ENCODE measurements at regions not wholly inside any gene's neighbourhood (a gene's known extent, or its start where the extent isn't known, plus 50 kb on each side); places are given as distances from the start of the nearest gene placed in this dataset.

- Histone ChIP-seq H3K4me1 (ENCODE audit: control insufficient read depth in 1 of 2, insufficient read depth in 2 of 2, low read depth in 1 of 2, low read length in 1 of 2) (peaks cover 0 to 7% of the 10 kb centered on the region in 2 experiments; a peak in 1 of 4 replicates), H3K27me3 (ENCODE audit: insufficient read depth) (no peaks in the 10 kb centered on the region), H3K4me3 (ENCODE audit: low read depth in 2 of 2, low read length in 1 of 2) (no peak overlapping the region), H3K79me2 (ENCODE audit: insufficient read depth) (no peaks in the 10 kb centered on the region), H3K4me2 (no peak overlapping the region), H3K9ac (no peak overlapping the region), H3K27ac (ENCODE audit: low read depth in 2 of 2, low read length in 1 of 2) (no peak overlapping the region), H3K36me3 (replicated peaks in 1 of 2; ENCODE audit: control insufficient read depth in 1 of 2, insufficient read depth in 2 of 2, low read length in 1 of 2) (no peaks in the 10 kb centered on the region), H3F3A (replicated peaks; ENCODE audit: insufficient read depth) (no peaks in the 10 kb centered on the region), H3K9me3 (no peaks in the 10 kb centered on the region), H4K20me1 (ENCODE audit: insufficient read depth) (no peaks in the 10 kb centered on the region), H3K9me2 (no peaks in the 10 kb centered on the region), H2AFZ (ENCODE audit: low read depth) (no peak overlapping the region)
- peak; percentile 13 for DNase-seq
- TF ChIP-seq RAD21 (IDR thresholded peaks at IDR 0.05; ENCODE audit: low read length): no peak
- TF ChIP-seq YY1 (IDR thresholded peaks at IDR 0.05; ENCODE audit: low read depth): no peak
- TF ChIP-seq JUND (IDR thresholded peaks at IDR 0.05): no peak
- no peak for TF ChIP-seq PBX3 (IDR thresholded peaks at IDR 0.05)
- TF ChIP-seq FOXJ3 (CRISPR knock-in tag; IDR thresholded peaks at IDR 0.05): no peak
- no peak for TF ChIP-seq RFX5 (IDR thresholded peaks at IDR 0.05; ENCODE audit: low read length)
- WGBS (ENCODE audit: low lambda C conversion rate): 66% methylated on average over 10 of the region's 20 CpGs
- ChIA-PET POLR2A (no interaction called here), CTCF (no interaction called here)
Measured at GRCh38 chr6:169966312-169967181, 215.1 kb downstream of the ERMARD start.

- H3K4me1 ChIP-seq (ENCODE audit: control insufficient read depth in 1 of 2, insufficient read depth in 2 of 2, low read depth in 1 of 2, low read length in 1 of 2): peaks cover 0 to 9% of the 10 kb centered on the region in 2 experiments; a peak in 1 of 4 replicates
- 39% methylated on average over 11 of the region's 25 CpGs for WGBS (ENCODE audit: low lambda C conversion rate)
- ChIA-PET CTCF (no interaction called here), POLR2A (no interaction called here)
- H3K4me3 ChIP-seq (ENCODE audit: low read depth in 2 of 2, low read length in 1 of 2): no peak overlapping the region
- peak; percentile 12 for DNase-seq
- no peaks in the 10 kb centered on the region for H3K9me2 ChIP-seq
- no peaks in the 10 kb centered on the region for H3K79me2 ChIP-seq (ENCODE audit: insufficient read depth)
- no peaks in the 10 kb centered on the region for H3K9me3 ChIP-seq
- no peaks in the 10 kb centered on the region for H3F3A ChIP-seq (replicated peaks; ENCODE audit: insufficient read depth)
- no peaks in the 10 kb centered on the region for H4K20me1 ChIP-seq (ENCODE audit: insufficient read depth)
- H3K27me3 ChIP-seq (ENCODE audit: insufficient read depth): no peaks in the 10 kb centered on the region
- no peak overlapping the region for H3K27ac ChIP-seq (ENCODE audit: low read depth in 2 of 2, low read length in 1 of 2)
- H3K9ac ChIP-seq: no peak overlapping the region
- no peaks in the 10 kb centered on the region for H3K36me3 ChIP-seq (replicated peaks in 1 of 2; ENCODE audit: control insufficient read depth in 1 of 2, insufficient read depth in 2 of 2, low read length in 1 of 2)
- no peak overlapping the region for H2AFZ ChIP-seq (ENCODE audit: low read depth)
- no peak overlapping the region for H3K4me2 ChIP-seq
- TF ChIP-seq REST (IDR thresholded peaks at IDR 0.05; ENCODE audit: low read depth, low read length): no peak
- no peak for TF ChIP-seq FOXM1 (IDR thresholded peaks at IDR 0.05; ENCODE audit: low read depth)
- TF ChIP-seq TAF1 (IDR thresholded peaks at IDR 0.05; ENCODE audit: borderline replicate concordance, low read depth, low read length): no peak
- no peak for TF ChIP-seq FOXJ3 (CRISPR knock-in tag; IDR thresholded peaks at IDR 0.05)
- TF ChIP-seq NFIC (IDR thresholded peaks at IDR 0.05; ENCODE audit: borderline replicate concordance): no peak
- TF ChIP-seq TEAD4 (IDR thresholded peaks at IDR 0.05; ENCODE audit: borderline replicate concordance, insufficient read depth): no peak
- no peak for TF ChIP-seq IRF3 (IDR thresholded peaks at IDR 0.05; ENCODE audit: low read depth, low read length)
- no peak for TF ChIP-seq FOSL2 (IDR thresholded peaks at IDR 0.05; ENCODE audit: borderline replicate concordance, low read depth)
- no peak for TF ChIP-seq RAD21 (IDR thresholded peaks at IDR 0.05; ENCODE audit: low read length)
- TF ChIP-seq MXI1 (IDR thresholded peaks at IDR 0.05; ENCODE audit: low read depth, low read length): no peak
- no peak for TF ChIP-seq SMC3 (IDR thresholded peaks at IDR 0.05; ENCODE audit: low read depth, low read length)
- no peak for TF ChIP-seq CTCF (IDR thresholded peaks at IDR 0.05)
- TF ChIP-seq PBX3 (IDR thresholded peaks at IDR 0.05): no peak
Measured at GRCh38 chr6:169965657-169966311, 214.4 kb downstream of the ERMARD start.

Data from SK-N-SH (cell line).